ENCODE measurements at regions not wholly inside any gene's neighbourhood (a gene's known extent, or its start where the extent isn't known, plus 50 kb on each side); places are given as distances from the start of the nearest gene placed in this dataset.

GRCh38 chr2:142673836-142674235, 203.6 kb upstream of the KYNU start:
- Histone ChIP-seq H3K36me3 (replicated peaks in 1 of 2; ENCODE audit: control insufficient read depth in 1 of 2, insufficient read depth in 2 of 2, low read length in 2 of 2) (no peaks in the 10 kb centered on the region), H3K4me1 (ENCODE audit: control insufficient read depth in 1 of 2, insufficient read depth in 2 of 2, low read length in 2 of 2) (no peaks in the 10 kb centered on the region), H3K9me3 (replicated peaks in 1 of 2; ENCODE audit: control insufficient read depth in 1 of 2, insufficient read depth in 1 of 2, low read length in 2 of 2) (no peaks in the 10 kb centered on the region), H3K27ac (ENCODE audit: low read depth in 1 of 2, low read length in 2 of 2) (no peak overlapping the region), H3K27me3 (ENCODE audit: control insufficient read depth in 2 of 2, insufficient read depth in 2 of 2, low read length in 2 of 2) (no peaks in the 10 kb centered on the region), H2AFZ (ENCODE audit: insufficient read depth, low read depth, low read length, poor library complexity, severe bottlenecking) (no peak overlapping the region), H3K4me3 (replicated peaks in 1 of 3; ENCODE audit: low read depth in 2 of 3, low read length in 3 of 3) (no peak overlapping the region), H4K20me1 (ENCODE audit: insufficient read depth, low read length) (no peaks in the 10 kb centered on the region), H3K9ac (ENCODE audit: insufficient read depth, low read length, poor library complexity, severe bottlenecking) (no peak overlapping the region), H3K4me2 (replicated peaks; ENCODE audit: extremely low read depth, low read length, poor library complexity, severe bottlenecking) (no peak overlapping the region), H3K79me2 (ENCODE audit: insufficient read depth, low read length) (no peaks in the 10 kb centered on the region)
- Mint-ChIP-seq H3K4me3 (no peak overlapping the region), H3K36me3 (no peaks in the 10 kb centered on the region), H3K9me3 (peaks cover 0 to 1% (median 0%) of the 10 kb centered on the region in 7 donors), H3K27me3 (ENCODE audit: low read depth in 3 of 3) (peaks cover 0 to 2% (median 2%) of the 10 kb centered on the region in 3 donors), H3K27ac (no peak overlapping the region), H3K4me1 (no peaks in the 10 kb centered on the region)
- no peak for DNase-seq
- TF ChIP-seq CTCF (IDR thresholded peaks at IDR 0.05), result no peak
- intact Hi-C loops (cut with micrococcal nuclease), result no loop called here
- WGBS (ENCODE audit: insufficient coverage), result 75% methylated on average over 2 of the region's 4 CpGs

GRCh38 chr2:142672698-142673097, 204.8 kb upstream of the KYNU start:
- Histone ChIP-seq H3K27ac (ENCODE audit: low read depth in 1 of 2, low read length in 2 of 2) (no peak overlapping the region), H3K4me3 (replicated peaks in 1 of 3; ENCODE audit: low read depth in 2 of 3, low read length in 3 of 3) (no peak overlapping the region), H3K27me3 (ENCODE audit: control insufficient read depth in 2 of 2, insufficient read depth in 2 of 2, low read length in 2 of 2) (no peaks in the 10 kb centered on the region), H3K36me3 (replicated peaks in 1 of 2; ENCODE audit: control insufficient read depth in 1 of 2, insufficient read depth in 2 of 2, low read length in 2 of 2) (no peaks in the 10 kb centered on the region), H3K4me1 (ENCODE audit: control insufficient read depth in 1 of 2, insufficient read depth in 2 of 2, low read length in 2 of 2) (no peaks in the 10 kb centered on the region), H4K20me1 (ENCODE audit: insufficient read depth, low read length) (no peaks in the 10 kb centered on the region), H3K79me2 (ENCODE audit: insufficient read depth, low read length) (no peaks in the 10 kb centered on the region), H3K9me3 (replicated peaks in 1 of 2; ENCODE audit: control insufficient read depth in 1 of 2, insufficient read depth in 1 of 2, low read length in 2 of 2) (no peaks in the 10 kb centered on the region), H3K9ac (ENCODE audit: insufficient read depth, low read length, poor library complexity, severe bottlenecking) (no peak overlapping the region), H3K4me2 (replicated peaks; ENCODE audit: extremely low read depth, low read length, poor library complexity, severe bottlenecking) (no peak overlapping the region), H2AFZ (ENCODE audit: insufficient read depth, low read depth, low read length, poor library complexity, severe bottlenecking) (no peak overlapping the region)
- intact Hi-C loops (cut with micrococcal nuclease), result no loop called here
- H3K27me3 Mint-ChIP-seq (ENCODE audit: low read depth in 3 of 3), result peaks cover 0 to 4% (median 2%) of the 10 kb centered on the region in 3 donors
- WGBS (ENCODE audit: insufficient coverage), result 100% methylated on average over 1 of the region's 6 CpGs
- peaks cover 0 to 1% (median 0%) of the 10 kb centered on the region in 7 donors for H3K9me3 Mint-ChIP-seq
- no peak overlapping the region for H3K27ac Mint-ChIP-seq
- no peak overlapping the region for H3K4me3 Mint-ChIP-seq
- no peak for TF ChIP-seq CTCF (IDR thresholded peaks at IDR 0.05)
- no peak for DNase-seq
- no peaks in the 10 kb centered on the region for H3K36me3 Mint-ChIP-seq
- H3K4me1 Mint-ChIP-seq, result no peaks in the 10 kb centered on the region
